Activated CD4-positive, alpha-beta T cell treated with anti-CD3 and anti-CD28 coated beads, Interleukin-2, Interleukin-4, amounts not matched to agents 100 ng/mL and 50 ng/mL, durations not matched to agents 16 hours and 8 hours (primary cell): ENCODE measurements at regions not wholly inside any gene's neighbourhood (a gene's known extent, or its start where the extent isn't known, plus 50 kb on each side); places are given as distances from the start of the nearest gene placed in this dataset.

Experiments used
- DNase-seq: peaks from one replicate; pipeline ENCODE4 v3.0.0-alpha.2; 2020; ENCODE audit warnings: low spot score

- DNase-seq = no peak
Measured at GRCh38 chr2:122179492-122180165, 424.2 kb downstream of the TSN start.

- no peak for DNase-seq
Measured at GRCh38 chr2:122180972-122181371, 425.5 kb downstream of the TSN start.

DNA sequence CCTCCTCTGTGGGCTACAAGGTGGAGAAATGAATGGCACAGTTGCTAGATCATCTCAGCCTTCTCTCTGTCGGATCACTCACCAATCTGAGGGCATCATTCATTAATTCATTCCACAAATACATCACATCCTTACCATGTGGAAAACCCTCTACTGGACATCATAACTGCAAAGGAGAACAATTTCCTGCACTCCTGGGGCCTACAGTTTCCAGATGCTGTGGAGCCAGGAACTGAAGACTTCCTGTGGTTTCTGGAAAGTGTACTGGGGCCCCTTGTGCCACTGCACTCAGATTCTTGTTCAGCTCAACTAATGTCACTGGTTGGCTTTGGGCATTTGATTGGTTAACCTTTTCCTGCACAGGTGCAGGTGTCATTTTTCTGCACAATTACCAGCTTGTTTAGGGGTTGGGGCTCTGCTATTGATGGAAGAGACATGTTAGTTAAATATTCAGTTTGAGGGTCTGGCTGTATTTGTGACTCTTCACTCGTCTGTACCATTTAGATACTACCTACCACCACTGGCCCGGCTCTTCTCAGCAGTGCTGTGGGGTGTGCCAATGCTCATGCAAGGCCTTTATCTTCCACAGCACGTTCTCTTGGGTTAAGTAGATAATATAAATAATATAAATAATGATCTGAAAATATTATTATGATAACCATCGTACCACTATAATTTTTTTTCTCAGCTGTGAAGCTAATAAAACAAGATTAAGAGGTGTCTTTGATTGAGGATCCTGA, 427.3 kb downstream of the TSN start:
- no peak for DNase-seq

DNA sequence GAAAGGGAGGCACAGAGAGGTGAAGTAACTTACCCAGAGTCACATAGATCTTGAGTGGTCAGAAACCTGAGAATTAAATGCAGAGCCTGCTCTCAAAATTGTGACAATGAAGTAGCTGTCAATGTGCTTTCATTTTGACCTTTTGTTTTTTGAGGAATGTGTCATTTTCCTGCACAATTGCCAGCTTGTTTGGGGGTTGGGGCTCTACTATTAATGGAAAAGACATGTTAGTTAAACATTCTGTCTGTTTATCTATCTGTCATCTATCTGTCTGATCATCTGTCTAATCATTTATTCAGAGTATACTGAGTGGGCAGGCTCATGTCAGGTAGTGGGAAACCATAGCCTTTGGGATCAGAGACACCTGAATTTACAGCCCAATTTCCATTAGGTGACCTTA, 428.4 kb downstream of the TSN start:
- no peak for DNase-seq

GRCh38 chr2:122186761-122187222, 431.3 kb downstream of the TSN start:
- no peak for DNase-seq

DNA sequence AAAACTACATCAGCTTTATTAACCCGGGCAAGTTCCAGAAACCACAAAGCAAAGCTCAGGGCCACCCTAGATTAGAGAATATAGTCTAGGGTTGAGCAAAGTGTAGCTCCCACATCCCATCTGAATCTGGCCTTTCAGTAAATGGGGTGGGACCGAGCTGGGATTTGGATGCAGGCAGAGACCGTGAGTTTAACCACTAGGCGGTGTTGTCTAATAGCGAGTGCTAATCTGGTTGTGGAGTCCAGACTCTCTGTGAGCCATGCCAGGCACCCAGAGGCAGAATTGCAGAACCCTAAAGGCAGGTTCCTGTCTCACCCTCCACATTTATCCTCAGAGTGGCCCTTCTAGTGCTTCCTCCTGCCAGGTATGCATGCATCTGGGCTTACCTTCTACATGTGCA, 435.9 kb downstream of the TSN start:
- DNase-seq = no peak

- no peak for DNase-seq
Measured at GRCh38 chr2:122193622-122194021, 438.2 kb downstream of the TSN start.

- no peak for DNase-seq
Measured at GRCh38 chr2:122194546-122194945, 439.1 kb downstream of the TSN start.

- DNase-seq = no peak
Measured at GRCh38 chr2:122203523-122203922, 448.1 kb downstream of the TSN start.

GRCh38 chr2:122205641-122206040, 450.2 kb downstream of the TSN start:
- DNase-seq = no peak

DNA sequence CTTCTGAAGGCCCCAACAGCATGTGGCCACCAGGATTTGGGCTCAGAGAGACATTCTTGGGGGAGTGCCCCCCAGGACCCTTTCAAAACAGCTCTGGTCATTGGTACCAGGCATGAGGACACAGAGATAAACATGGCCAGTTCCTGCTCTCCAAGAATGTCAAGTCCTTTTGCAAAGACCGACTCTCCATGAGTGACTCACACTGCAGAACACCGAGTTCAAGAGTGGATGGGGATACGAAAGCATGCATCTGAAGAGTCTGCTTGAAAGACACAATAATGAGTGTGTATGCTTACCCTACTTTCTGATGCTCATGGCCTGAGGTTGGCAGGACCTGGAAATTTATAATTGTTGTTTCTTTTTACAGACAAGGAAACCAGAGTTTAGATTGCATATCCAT, 450.6 kb downstream of the TSN start:
- DNase-seq = no peak

- DNase-seq = no peak
Measured at GRCh38 chr2:122209377-122209776, 453.9 kb downstream of the TSN start.

DNA sequence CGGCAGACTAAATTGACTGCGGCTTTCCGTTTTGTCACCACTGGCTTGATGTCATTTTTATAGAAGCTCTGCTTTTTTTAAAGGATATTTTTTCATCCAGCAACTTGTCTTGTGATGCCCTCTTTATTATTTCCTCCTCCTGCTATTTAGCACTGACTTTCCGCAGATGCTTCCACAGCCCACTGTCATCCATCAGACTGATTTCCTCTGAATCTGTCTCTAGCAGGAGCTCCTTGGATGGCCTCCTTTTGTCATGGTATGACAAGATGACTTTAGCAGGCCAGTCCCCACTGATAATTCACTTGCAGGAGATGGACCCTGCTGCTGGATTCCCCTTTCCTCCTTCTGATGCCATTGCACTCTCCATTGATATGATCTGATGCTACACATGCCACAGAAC, 454.6 kb downstream of the TSN start:
- DNase-seq = no peak

DNA sequence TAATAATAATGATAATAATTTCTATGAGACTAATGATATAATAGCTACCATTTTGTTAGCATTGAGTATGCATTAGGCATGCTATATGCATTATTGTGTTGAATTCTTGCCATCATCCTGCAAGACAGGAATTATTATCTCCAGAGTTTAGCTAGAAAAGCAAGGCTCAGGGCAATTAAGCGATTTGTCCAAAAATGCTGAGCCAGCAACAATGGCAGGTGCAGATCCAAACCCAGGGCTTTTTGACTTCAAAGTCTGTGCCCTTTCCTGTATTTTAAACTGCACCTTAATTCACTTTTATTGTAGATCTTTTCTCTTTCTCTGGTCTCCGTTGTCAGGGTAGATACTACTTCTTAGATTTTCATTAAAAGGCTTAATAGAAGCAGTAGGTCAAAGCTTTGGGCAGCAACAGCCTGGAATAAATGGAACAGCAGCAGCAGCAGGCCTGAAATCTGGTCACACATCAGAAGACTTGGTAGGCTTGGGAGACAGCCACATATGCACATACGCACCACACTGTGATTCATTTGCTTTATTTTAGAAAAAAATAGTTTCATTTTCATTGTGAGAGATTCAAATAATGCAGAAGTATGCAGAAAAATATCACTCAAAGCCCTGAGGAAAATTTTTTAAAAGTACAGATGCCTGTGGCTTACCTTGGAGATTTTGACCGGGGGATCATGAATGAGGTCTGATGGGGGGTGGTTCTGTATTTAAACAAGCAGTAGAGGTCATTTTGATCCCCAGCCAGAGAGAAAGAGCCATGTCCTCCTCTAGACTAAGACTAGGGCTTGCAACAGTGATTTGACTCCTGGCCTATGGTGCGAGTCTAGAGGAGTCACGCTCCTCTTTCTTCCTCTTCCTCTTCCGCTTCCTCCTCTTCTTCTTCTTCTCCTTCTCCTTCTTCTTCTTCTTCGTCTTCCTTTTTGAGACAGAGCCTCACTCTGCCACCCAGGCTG, 455.7 kb downstream of the TSN start:
- no peak for DNase-seq

GRCh38 chr2:122213312-122213711, 457.9 kb downstream of the TSN start:
- no peak for DNase-seq

- DNase-seq = no peak
Measured at GRCh38 chr2:122216071-122216470, 460.6 kb downstream of the TSN start.

DNA sequence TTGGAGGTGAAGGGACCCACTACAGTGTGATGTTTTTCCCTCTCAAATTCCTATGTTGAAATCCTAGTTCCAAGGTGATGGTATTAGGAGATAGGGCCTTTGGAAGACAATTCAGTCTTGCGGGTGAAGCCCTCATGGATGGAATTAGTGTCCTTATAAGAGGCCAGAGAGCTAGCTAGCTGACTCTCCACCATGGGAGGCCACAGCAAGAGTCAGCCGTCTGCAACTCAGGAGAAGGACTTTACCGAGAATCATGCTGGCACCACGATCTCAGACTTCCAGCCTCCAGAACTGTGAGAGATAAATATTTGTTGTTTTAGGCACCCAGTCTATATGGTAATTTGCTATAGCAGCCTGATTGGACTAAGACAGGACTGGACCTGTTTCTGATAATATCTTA, 461.4 kb downstream of the TSN start:
- no peak for DNase-seq

DNA sequence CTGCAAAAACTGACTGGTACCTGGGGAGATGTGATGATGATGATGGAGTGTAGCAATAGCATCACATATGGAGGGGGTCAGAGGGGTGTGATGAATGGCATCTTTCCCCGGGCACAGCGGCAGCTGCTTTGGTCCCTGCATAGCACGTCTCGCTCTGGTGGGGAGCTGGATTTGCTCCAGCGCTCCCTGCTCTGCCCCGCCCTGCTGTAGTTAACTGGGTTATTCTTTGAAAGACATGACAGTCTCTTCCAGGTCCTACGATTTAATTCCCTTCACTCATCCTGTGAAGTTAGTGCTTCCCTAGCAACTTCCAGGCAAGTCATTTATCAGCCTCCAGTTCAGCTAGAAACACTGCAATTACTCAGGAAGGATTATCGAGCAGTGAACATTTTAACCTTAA, 463.1 kb downstream of the TSN start:
- DNase-seq = no peak

- no peak for DNase-seq
Measured at GRCh38 chr2:122219504-122219903, 464.1 kb downstream of the TSN start.

DNA sequence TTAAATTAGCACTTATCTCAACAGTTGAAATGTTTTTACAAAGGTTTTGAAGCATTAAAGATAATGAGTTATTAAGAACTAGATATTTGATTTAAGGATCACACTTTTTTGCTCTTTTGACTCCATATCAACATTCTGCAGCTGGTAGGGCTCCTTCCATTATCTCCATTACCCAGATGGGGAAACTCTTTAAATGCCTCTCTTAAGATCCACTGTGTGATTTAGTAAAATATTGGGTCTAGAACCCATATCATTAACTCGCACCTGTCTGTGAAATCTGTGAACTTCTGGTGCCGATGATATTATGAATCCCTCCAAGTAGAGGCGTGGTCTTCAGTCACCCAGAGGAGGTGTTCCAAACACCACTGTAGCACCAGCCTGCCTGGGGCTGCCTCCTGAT, 466.2 kb downstream of the TSN start:
- no peak for DNase-seq

DNA sequence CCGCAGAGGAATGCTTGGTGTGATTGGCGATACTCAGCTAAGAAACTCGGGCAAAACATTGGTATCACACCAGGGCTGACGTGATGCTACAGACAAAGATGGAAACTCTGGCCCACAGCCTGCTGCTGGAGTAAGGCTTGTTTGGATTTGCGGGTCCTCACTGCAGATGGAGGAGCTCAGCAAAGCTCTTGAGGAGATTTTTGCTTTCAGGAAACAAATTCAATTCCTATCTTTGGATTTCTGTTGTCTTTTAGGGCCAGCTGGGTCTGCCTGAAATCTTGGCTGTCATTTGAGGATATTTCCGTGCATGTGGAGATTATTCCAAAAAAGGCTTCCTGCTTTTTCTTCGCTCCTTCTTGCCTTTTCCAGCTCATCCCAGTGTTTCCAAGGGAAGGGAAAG, 475.8 kb downstream of the TSN start:
- DNase-seq = no peak

DNA sequence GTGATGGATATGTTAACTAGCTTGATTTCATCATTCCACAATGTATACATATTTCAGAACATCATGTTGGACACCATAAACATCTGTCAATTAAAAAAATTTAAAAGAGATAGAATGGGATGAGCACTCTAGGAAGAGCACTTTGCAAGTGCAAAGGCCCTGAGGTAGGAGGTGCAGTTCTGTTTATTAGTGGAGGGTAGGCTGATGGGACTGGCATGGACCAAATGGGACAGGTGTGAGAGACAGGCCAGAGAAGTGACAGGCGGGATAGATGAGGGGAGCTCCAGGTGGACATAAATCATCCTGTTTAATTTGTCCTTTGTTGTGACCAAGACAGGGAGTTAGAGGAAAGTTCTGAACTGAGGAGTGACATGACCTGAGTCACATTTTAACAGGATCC, 477.9 kb downstream of the TSN start:
- no peak for DNase-seq
